Mucosa of rectum (tissue), 2 donors: ENCODE measurements at regions not wholly inside any gene's neighbourhood (a gene's known extent, or its start where the extent isn't known, plus 50 kb on each side); places are given as distances from the start of the nearest gene placed in this dataset.

Experiments used
- H3K27ac ChIP-seq, 2 donors: one replicate each; pipeline ENCODE4 v1.7.0; 2013; ENCODE audit warnings: inconsistent platforms in 2 of 2, low read depth in 2 of 2, low read length in 2 of 2
- H3K27me3 ChIP-seq, 2 donors: one replicate each; pipeline ENCODE4 v1.7.0; 2013; ENCODE audit warnings: low read length in 2 of 2; ENCODE audit not compliant: control insufficient read depth in 2 of 2, insufficient read depth in 2 of 2
- H3K36me3 ChIP-seq, 2 donors: one replicate each; pipeline ENCODE4 v1.7.0; 2013; ENCODE audit warnings: low read length in 2 of 2; ENCODE audit not compliant: control insufficient read depth in 2 of 2, insufficient read depth in 2 of 2
- H3K4me1 ChIP-seq, 2 donors: one replicate each; pipeline ENCODE4 v1.7.0; 2013; ENCODE audit warnings: low read length in 2 of 2, mild to moderate bottlenecking in 1 of 2; ENCODE audit not compliant: control insufficient read depth in 2 of 2, insufficient read depth in 2 of 2
- H3K4me3 ChIP-seq, 2 donors: one replicate each; pipeline ENCODE4 v1.7.0; 2013; ENCODE audit warnings: low read length in 2 of 2
- H3K9ac ChIP-seq, 2 donors: one replicate each; pipeline ENCODE4 v1.7.0; 2013; ENCODE audit warnings: low read length in 2 of 2, low read depth in 1 of 2, mild to moderate bottlenecking in 1 of 2
- H3K9me3 ChIP-seq, 2 donors: one replicate each; pipeline ENCODE4 v1.7.0; 2013; ENCODE audit warnings: low read length in 2 of 2; ENCODE audit not compliant: control insufficient read depth in 2 of 2
- donor health status: healthy.
- donor health status: Normal muscosa, but diverticular disease.

- peaks cover 0 to 9% of the 10 kb centered on the region in 2 donors for H3K4me1 ChIP-seq
- no peak overlapping the region for H3K4me3 ChIP-seq
- no peak overlapping the region for H3K9ac ChIP-seq
- no peak overlapping the region for H3K27ac ChIP-seq
- no peaks in the 10 kb centered on the region for H3K36me3 ChIP-seq
- H3K9me3 ChIP-seq, result peaks cover 3 to 8% of the 10 kb centered on the region in 2 donors
- H3K27me3 ChIP-seq, result peaks cover 5 to 21% of the 10 kb centered on the region in 2 donors
Observed at GRCh38 chr10:113420733-113421675, 131.8 kb upstream of the HABP2 start.

- Histone ChIP-seq H3K27me3 (peaks cover 5 to 21% of the 10 kb centered on the region in 2 donors), H3K36me3 (no peaks in the 10 kb centered on the region), H3K4me3 (no peak overlapping the region), H3K9ac (no peak overlapping the region), H3K4me1 (peaks cover 0 to 10% of the 10 kb centered on the region in 2 donors), H3K9me3 (peaks cover 3 to 8% of the 10 kb centered on the region in 2 donors), H3K27ac (no peak overlapping the region)
Observed at GRCh38 chr10:113422371-113422770, 130.5 kb upstream of the HABP2 start.

GRCh38 chr10:113423981-113424721 lies 128.7 kb upstream of the HABP2 start:
- Histone ChIP-seq H3K9me3 (peaks cover 3 to 8% of the 10 kb centered on the region in 2 donors), H3K4me3 (no peak overlapping the region), H3K4me1 (peaks cover 0 to 10% of the 10 kb centered on the region in 2 donors), H3K27ac (no peak overlapping the region), H3K36me3 (no peaks in the 10 kb centered on the region), H3K27me3 (peaks cover 5 to 21% of the 10 kb centered on the region in 2 donors), H3K9ac (no peak overlapping the region)

GRCh38 chr10:113425008-113425407 lies 127.8 kb upstream of the HABP2 start:
- Histone ChIP-seq H3K9me3 (peaks cover 0 to 2% of the 10 kb centered on the region in 2 donors), H3K27ac (no peak overlapping the region), H3K36me3 (no peaks in the 10 kb centered on the region), H3K4me3 (no peak overlapping the region), H3K27me3 (peaks cover 5 to 21% of the 10 kb centered on the region in 2 donors), H3K9ac (no peak overlapping the region), H3K4me1 (peaks cover 0 to 10% of the 10 kb centered on the region in 2 donors)

- H3K27ac ChIP-seq, result no peak overlapping the region
- no peaks in the 10 kb centered on the region for H3K36me3 ChIP-seq
- peaks cover 5 to 24% of the 10 kb centered on the region in 2 donors for H3K27me3 ChIP-seq
- peaks cover 0 to 10% of the 10 kb centered on the region in 2 donors for H3K4me1 ChIP-seq
- no peak overlapping the region for H3K4me3 ChIP-seq
- H3K9ac ChIP-seq, result no peak overlapping the region
- no peaks in the 10 kb centered on the region for H3K9me3 ChIP-seq
Observed at GRCh38 chr10:113425541-113425951, 127.3 kb upstream of the HABP2 start.

GRCh38 chr10:113426181-113426877 lies 126.5 kb upstream of the HABP2 start:
- Histone ChIP-seq H3K27me3 (peaks cover 5 to 24% of the 10 kb centered on the region in 2 donors), H3K9ac (no peak overlapping the region), H3K36me3 (no peaks in the 10 kb centered on the region), H3K4me1 (peaks cover 0 to 10% of the 10 kb centered on the region in 2 donors), H3K4me3 (no peak overlapping the region), H3K27ac (no peak overlapping the region), H3K9me3 (no peaks in the 10 kb centered on the region)

- H3K27me3 ChIP-seq, result peaks cover 5 to 24% of the 10 kb centered on the region in 2 donors
- H3K4me3 ChIP-seq, result no peak overlapping the region
- H3K4me1 ChIP-seq, result peaks cover 0 to 10% of the 10 kb centered on the region in 2 donors
- no peaks in the 10 kb centered on the region for H3K9me3 ChIP-seq
- H3K9ac ChIP-seq, result no peak overlapping the region
- no peak overlapping the region for H3K27ac ChIP-seq
- no peaks in the 10 kb centered on the region for H3K36me3 ChIP-seq
Observed at GRCh38 chr10:113427236-113427735, 125.6 kb upstream of the HABP2 start.

- H3K4me3 ChIP-seq, result no peak overlapping the region
- no peaks in the 10 kb centered on the region for H3K36me3 ChIP-seq
- peaks cover 0 to 10% of the 10 kb centered on the region in 2 donors for H3K4me1 ChIP-seq
- H3K9me3 ChIP-seq, result no peaks in the 10 kb centered on the region
- no peak overlapping the region for H3K27ac ChIP-seq
- peaks cover 5 to 18% of the 10 kb centered on the region in 2 donors for H3K27me3 ChIP-seq
- no peak overlapping the region for H3K9ac ChIP-seq
Observed at GRCh38 chr10:113427811-113428558, 124.9 kb upstream of the HABP2 start.

GRCh38 chr10:113430634-113431397 lies 122.0 kb upstream of the HABP2 start:
- Histone ChIP-seq H3K27me3 (peaks cover 0 to 2% of the 10 kb centered on the region in 2 donors), H3K9me3 (no peaks in the 10 kb centered on the region), H3K36me3 (no peaks in the 10 kb centered on the region), H3K9ac (no peak overlapping the region), H3K27ac (no peak overlapping the region), H3K4me1 (peaks cover 0 to 3% of the 10 kb centered on the region in 2 donors), H3K4me3 (no peak overlapping the region)
